SK-N-SH treated with all-trans-retinoic acid at 6 μM for 48 hours (cell line): ENCODE measurements at regions not wholly inside any gene's neighbourhood (a gene's known extent, or its start where the extent isn't known, plus 50 kb on each side); places are given as distances from the start of the nearest gene placed in this dataset.

Experiments used
- ATAC-seq: fragments of 200-7000 bp; cut with Tn5 transposase; 3 replicates; pipeline ENCODE4 v1.9.1; 2020; ENCODE audit warnings: mild to moderate bottlenecking, moderate library complexity
- BACH2 ChIP-seq: fragments of 250-450 bp; sonication (Bioruptor Pico); IDR thresholded peaks from 2 replicates; pipeline ENCODE4 v1.9.0; 2021; ENCODE audit warnings: mild to moderate bottlenecking, borderline replicate concordance
- CSDC2 ChIP-seq: fragments of 250-450 bp; sonication (Bioruptor Pico); IDR thresholded peaks from 2 replicates; pipeline ENCODE4 v1.5.0; 2020; ENCODE audit warnings: mild to moderate bottlenecking, moderate library complexity
- ESRRG ChIP-seq: fragments of 250-450 bp; sonication (Bioruptor Pico); IDR thresholded peaks from 2 replicates; pipeline ENCODE4 v1.6.1; 2021; ENCODE audit warnings: mild to moderate bottlenecking
- ISL1 ChIP-seq: fragments of 250-450 bp; sonication (Bioruptor Pico); IDR thresholded peaks from 2 replicates; pipeline ENCODE4 v2.1.2; 2022; ENCODE audit warnings: mild to moderate bottlenecking, moderate library complexity
- OSR1 ChIP-seq: fragments of 250-450 bp; sonication (Bioruptor Pico); IDR thresholded peaks from 2 replicates; pipeline ENCODE4 v1.8.0; 2022; ENCODE audit warnings: moderate library complexity, mild to moderate bottlenecking, inconsistent platforms
- SNAI2 ChIP-seq: fragments of 250-450 bp; sonication (Bioruptor Pico); IDR thresholded peaks from 2 replicates; pipeline ENCODE4 v1.5.0; 2020; ENCODE audit warnings: mild to moderate bottlenecking, moderate library complexity
- TCF4 ChIP-seq: fragments of 250-450 bp; sonication (Bioruptor Pico); IDR thresholded peaks from 2 replicates; pipeline ENCODE4 v1.8.0; 2021; ENCODE audit warnings: mild to moderate bottlenecking, moderate library complexity, borderline replicate concordance
- TOX ChIP-seq: fragments of 250-450 bp; sonication (Bioruptor Pico); IDR thresholded peaks from 2 replicates; pipeline ENCODE4 v1.8.0; 2021; ENCODE audit warnings: mild to moderate bottlenecking, moderate library complexity, borderline replicate concordance
- ZC3H10 ChIP-seq: fragments of 250-450 bp; sonication (Bioruptor Pico); IDR thresholded peaks from 2 replicates; pipeline ENCODE4 v1.5.1; 2021; ENCODE audit warnings: mild to moderate bottlenecking, moderate library complexity
- ZFP3 ChIP-seq: fragments of 250-450 bp; sonication (Bioruptor Pico); IDR thresholded peaks from 2 replicates; pipeline ENCODE4 v1.5.0; 2020; ENCODE audit warnings: mild to moderate bottlenecking, moderate library complexity
- ZFP30 ChIP-seq: fragments of 450-650 bp; formaldehyde crosslinking; IDR thresholded peaks from 2 replicates; pipeline ENCODE4 v1.5.0; 2022; ENCODE audit warnings: mild to moderate bottlenecking, moderate library complexity
- ZNF565 ChIP-seq: fragments of 450-650 bp; formaldehyde crosslinking; conservative IDR thresholded peaks from 2 replicates; pipeline ENCODE4 v1.5.0; 2020; ENCODE audit warnings: low read depth, mild to moderate bottlenecking, moderate library complexity
- ZNF8 ChIP-seq: fragments of 450-650 bp; formaldehyde crosslinking; IDR thresholded peaks from 2 replicates; pipeline ENCODE4 v1.5.0; 2020; ENCODE audit warnings: mild to moderate bottlenecking, moderate library complexity
- TF ChIP-seq, protein P1 (sequence below): fragments of 250-450 bp; sonication (Bioruptor Pico); IDR thresholded peaks from 2 replicates; pipeline ENCODE4 v1.5.1; 2020; ENCODE audit warnings: low read depth, mild to moderate bottlenecking, moderate library complexity
- TF ChIP-seq, protein P2 (sequence below): fragments of 250-450 bp; sonication (Bioruptor Pico); IDR thresholded peaks from 2 replicates; pipeline ENCODE4 v1.8.0; 2021; ENCODE audit warnings: low read depth, mild to moderate bottlenecking, moderate library complexity, borderline replicate concordance
- TF ChIP-seq, protein P3 (sequence below): fragments of 250-450 bp; sonication (Bioruptor Pico); IDR thresholded peaks from 2 replicates; pipeline ENCODE4 v1.5.0; 2020; ENCODE audit warnings: mild to moderate bottlenecking, moderate library complexity
- TF ChIP-seq, protein P4 (sequence below): fragments of 250-450 bp; sonication (Bioruptor Pico); IDR thresholded peaks from 2 replicates; pipeline ENCODE4 v1.8.0; 2020; ENCODE audit warnings: mild to moderate bottlenecking, moderate library complexity, borderline replicate concordance
- TF ChIP-seq, protein P5 (sequence below): fragments of 250-450 bp; sonication (Bioruptor Pico); IDR thresholded peaks from 2 replicates; pipeline ENCODE4 v1.5.1; 2021; ENCODE audit warnings: mild to moderate bottlenecking, moderate library complexity

- ATAC-seq, result no peak
- TF ChIP-seq TOX (CRISPR knock-in tag) (no peak), ZC3H10 (CRISPR knock-in tag) (no peak), ESRRG (CRISPR knock-in tag) (no peak), CSDC2 (CRISPR knock-in tag) (no peak), TCF4 (no peak), ZFP30 (CRISPR knock-in tag) (no peak), SNAI2 (CRISPR knock-in tag) (no peak)
- TF ChIP-seq, protein P1, sequence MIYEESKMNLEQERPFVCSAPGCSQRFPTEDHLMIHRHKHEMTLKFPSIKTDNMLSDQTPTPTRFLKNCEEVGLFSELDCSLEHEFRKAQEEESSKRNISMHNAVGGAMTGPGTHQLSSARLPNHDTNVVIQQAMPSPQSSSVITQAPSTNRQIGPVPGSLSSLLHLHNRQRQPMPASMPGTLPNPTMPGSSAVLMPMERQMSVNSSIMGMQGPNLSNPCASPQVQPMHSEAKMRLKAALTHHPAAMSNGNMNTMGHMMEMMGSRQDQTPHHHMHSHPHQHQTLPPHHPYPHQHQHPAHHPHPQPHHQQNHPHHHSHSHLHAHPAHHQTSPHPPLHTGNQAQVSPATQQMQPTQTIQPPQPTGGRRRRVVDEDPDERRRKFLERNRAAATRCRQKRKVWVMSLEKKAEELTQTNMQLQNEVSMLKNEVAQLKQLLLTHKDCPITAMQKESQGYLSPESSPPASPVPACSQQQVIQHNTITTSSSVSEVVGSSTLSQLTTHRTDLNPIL, result no peak
- TF ChIP-seq, protein P2, sequence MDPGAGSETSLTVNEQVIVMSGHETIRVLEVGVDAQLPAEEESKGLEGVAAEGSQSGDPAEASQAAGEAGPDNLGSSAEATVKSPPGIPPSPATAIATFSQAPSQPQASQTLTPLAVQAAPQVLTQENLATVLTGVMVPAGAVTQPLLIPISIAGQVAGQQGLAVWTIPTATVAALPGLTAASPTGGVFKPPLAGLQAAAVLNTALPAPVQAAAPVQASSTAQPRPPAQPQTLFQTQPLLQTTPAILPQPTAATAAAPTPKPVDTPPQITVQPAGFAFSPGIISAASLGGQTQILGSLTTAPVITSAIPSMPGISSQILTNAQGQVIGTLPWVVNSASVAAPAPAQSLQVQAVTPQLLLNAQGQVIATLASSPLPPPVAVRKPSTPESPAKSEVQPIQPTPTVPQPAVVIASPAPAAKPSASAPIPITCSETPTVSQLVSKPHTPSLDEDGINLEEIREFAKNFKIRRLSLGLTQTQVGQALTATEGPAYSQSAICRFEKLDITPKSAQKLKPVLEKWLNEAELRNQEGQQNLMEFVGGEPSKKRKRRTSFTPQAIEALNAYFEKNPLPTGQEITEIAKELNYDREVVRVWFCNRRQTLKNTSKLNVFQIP (CRISPR knock-in tag), result no peak
- TF ChIP-seq, protein P3, sequence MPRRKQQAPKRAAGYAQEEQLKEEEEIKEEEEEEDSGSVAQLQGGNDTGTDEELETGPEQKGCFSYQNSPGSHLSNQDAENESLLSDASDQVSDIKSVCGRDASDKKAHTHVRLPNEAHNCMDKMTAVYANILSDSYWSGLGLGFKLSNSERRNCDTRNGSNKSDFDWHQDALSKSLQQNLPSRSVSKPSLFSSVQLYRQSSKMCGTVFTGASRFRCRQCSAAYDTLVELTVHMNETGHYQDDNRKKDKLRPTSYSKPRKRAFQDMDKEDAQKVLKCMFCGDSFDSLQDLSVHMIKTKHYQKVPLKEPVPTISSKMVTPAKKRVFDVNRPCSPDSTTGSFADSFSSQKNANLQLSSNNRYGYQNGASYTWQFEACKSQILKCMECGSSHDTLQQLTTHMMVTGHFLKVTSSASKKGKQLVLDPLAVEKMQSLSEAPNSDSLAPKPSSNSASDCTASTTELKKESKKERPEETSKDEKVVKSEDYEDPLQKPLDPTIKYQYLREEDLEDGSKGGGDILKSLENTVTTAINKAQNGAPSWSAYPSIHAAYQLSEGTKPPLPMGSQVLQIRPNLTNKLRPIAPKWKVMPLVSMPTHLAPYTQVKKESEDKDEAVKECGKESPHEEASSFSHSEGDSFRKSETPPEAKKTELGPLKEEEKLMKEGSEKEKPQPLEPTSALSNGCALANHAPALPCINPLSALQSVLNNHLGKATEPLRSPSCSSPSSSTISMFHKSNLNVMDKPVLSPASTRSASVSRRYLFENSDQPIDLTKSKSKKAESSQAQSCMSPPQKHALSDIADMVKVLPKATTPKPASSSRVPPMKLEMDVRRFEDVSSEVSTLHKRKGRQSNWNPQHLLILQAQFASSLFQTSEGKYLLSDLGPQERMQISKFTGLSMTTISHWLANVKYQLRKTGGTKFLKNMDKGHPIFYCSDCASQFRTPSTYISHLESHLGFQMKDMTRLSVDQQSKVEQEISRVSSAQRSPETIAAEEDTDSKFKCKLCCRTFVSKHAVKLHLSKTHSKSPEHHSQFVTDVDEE, result no peak
- TF ChIP-seq, all 23 proteins: peak for 0
These were observed 287.0 kb downstream of the SH3GL2 start for GRCh38 chr9:17865881-17866280.

- TF ChIP-seq ISL1 (CRISPR knock-in tag) (no peak), ZFP30 (CRISPR knock-in tag) (no peak), ZNF565 (CRISPR knock-in tag) (no peak), ESRRG (CRISPR knock-in tag) (no peak), ZC3H10 (CRISPR knock-in tag) (no peak), TCF4 (no peak), ZFP3 (CRISPR knock-in tag) (no peak), BACH2 (CRISPR knock-in tag) (no peak), OSR1 (CRISPR knock-in tag) (no peak), ZNF8 (no peak), TOX (CRISPR knock-in tag) (no peak)
- TF ChIP-seq, protein P3, result no peak
- TF ChIP-seq, protein P4, sequence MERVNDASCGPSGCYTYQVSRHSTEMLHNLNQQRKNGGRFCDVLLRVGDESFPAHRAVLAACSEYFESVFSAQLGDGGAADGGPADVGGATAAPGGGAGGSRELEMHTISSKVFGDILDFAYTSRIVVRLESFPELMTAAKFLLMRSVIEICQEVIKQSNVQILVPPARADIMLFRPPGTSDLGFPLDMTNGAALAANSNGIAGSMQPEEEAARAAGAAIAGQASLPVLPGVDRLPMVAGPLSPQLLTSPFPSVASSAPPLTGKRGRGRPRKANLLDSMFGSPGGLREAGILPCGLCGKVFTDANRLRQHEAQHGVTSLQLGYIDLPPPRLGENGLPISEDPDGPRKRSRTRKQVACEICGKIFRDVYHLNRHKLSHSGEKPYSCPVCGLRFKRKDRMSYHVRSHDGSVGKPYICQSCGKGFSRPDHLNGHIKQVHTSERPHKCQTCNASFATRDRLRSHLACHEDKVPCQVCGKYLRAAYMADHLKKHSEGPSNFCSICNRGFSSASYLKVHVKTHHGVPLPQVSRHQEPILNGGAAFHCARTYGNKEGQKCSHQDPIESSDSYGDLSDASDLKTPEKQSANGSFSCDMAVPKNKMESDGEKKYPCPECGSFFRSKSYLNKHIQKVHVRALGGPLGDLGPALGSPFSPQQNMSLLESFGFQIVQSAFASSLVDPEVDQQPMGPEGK (CRISPR knock-in tag), result no peak
- TF ChIP-seq, protein P2 (CRISPR knock-in tag), result no peak
- TF ChIP-seq, protein P5, sequence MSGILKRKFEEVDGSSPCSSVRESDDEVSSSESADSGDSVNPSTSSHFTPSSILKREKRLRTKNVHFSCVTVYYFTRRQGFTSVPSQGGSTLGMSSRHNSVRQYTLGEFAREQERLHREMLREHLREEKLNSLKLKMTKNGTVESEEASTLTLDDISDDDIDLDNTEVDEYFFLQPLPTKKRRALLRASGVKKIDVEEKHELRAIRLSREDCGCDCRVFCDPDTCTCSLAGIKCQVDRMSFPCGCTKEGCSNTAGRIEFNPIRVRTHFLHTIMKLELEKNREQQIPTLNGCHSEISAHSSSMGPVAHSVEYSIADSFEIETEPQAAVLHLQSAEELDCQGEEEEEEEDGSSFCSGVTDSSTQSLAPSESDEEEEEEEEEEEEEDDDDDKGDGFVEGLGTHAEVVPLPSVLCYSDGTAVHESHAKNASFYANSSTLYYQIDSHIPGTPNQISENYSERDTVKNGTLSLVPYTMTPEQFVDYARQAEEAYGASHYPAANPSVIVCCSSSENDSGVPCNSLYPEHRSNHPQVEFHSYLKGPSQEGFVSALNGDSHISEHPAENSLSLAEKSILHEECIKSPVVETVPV (CRISPR knock-in tag), result no peak
- ATAC-seq, result no peak
These were observed 291.9 kb downstream of the SH3GL2 start for GRCh38 chr9:17870722-17871121.
